BE2C (cell line): ENCODE measurements at regions not wholly inside any gene's neighbourhood (a gene's known extent, or its start where the extent isn't known, plus 50 kb on each side); places are given as distances from the start of the nearest gene placed in this dataset.

Source experiments
- DNase-seq: peaks from one replicate; pipeline ENCODE4 v3.0.0-alpha.2; 2020
- H3K27me3 ChIP-seq: fragments of 250-450 bp; sonication (Bioruptor Pico); 2 replicates; pipeline ENCODE4 v1.5.1; 2020; ENCODE audit warnings: mild to moderate bottlenecking
- H3K36me3 ChIP-seq: fragments of 250-450 bp; sonication (Bioruptor Pico); 2 replicates; pipeline ENCODE4 v1.5.1; 2020; ENCODE audit warnings: mild to moderate bottlenecking
- H3K4me1 ChIP-seq: fragments of 250-450 bp; sonication (Bioruptor Pico); 2 replicates; pipeline ENCODE4 v1.5.1; 2020
- H3K4me3 ChIP-seq: 2 replicates; pipeline ENCODE4 v1.5.1; 2011; ENCODE audit warnings: low read depth, low read length
- H3K9me3 ChIP-seq: fragments of 250-450 bp; sonication (Bioruptor Pico); 2 replicates; pipeline ENCODE4 v1.5.1; 2020
- CTCF ChIP-seq: IDR thresholded peaks from 2 replicates; pipeline ENCODE4 v1.5.1; 2012; ENCODE audit warnings: mild to moderate bottlenecking, low read depth, low read length

GRCh38 chr16:87241137-87241771 is 75.9 kb downstream of the C16orf95 start:
- Histone ChIP-seq H3K9me3 (no peaks in the 10 kb centered on the region), H3K4me3 (no peak overlapping the region), H3K4me1 (no peaks in the 10 kb centered on the region), H3K36me3 (no peaks in the 10 kb centered on the region), H3K27me3 (peaks cover 41% of the 10 kb centered on the region)
- TF ChIP-seq CTCF: no peak
- no peak for DNase-seq

GRCh38 chr16:87243478-87243877 is 73.7 kb downstream of the C16orf95 start:
- Histone ChIP-seq H3K9me3 (no peaks in the 10 kb centered on the region), H3K27me3 (peaks cover 46% of the 10 kb centered on the region), H3K36me3 (no peaks in the 10 kb centered on the region), H3K4me3 (no peak overlapping the region), H3K4me1 (no peaks in the 10 kb centered on the region)
- TF ChIP-seq CTCF: no peak
- no peak for DNase-seq

GRCh38 chr16:87244636-87245197 is 72.5 kb downstream of the C16orf95 start:
- Histone ChIP-seq H3K9me3 (no peaks in the 10 kb centered on the region), H3K4me1 (no peaks in the 10 kb centered on the region), H3K27me3 (peaks cover 46% of the 10 kb centered on the region), H3K4me3 (no peak overlapping the region), H3K36me3 (no peaks in the 10 kb centered on the region)
- TF ChIP-seq CTCF: no peak
- no peak for DNase-seq

GRCh38 chr16:87245511-87245910 is 71.7 kb downstream of the C16orf95 start:
- H3K4me1 ChIP-seq: no peaks in the 10 kb centered on the region
- H3K9me3 ChIP-seq: no peaks in the 10 kb centered on the region
- H3K36me3 ChIP-seq: no peaks in the 10 kb centered on the region
- no peak overlapping the region for H3K4me3 ChIP-seq
- DNase-seq: no peak
- H3K27me3 ChIP-seq: peaks cover 40% of the 10 kb centered on the region
- no peak for TF ChIP-seq CTCF

DNA sequence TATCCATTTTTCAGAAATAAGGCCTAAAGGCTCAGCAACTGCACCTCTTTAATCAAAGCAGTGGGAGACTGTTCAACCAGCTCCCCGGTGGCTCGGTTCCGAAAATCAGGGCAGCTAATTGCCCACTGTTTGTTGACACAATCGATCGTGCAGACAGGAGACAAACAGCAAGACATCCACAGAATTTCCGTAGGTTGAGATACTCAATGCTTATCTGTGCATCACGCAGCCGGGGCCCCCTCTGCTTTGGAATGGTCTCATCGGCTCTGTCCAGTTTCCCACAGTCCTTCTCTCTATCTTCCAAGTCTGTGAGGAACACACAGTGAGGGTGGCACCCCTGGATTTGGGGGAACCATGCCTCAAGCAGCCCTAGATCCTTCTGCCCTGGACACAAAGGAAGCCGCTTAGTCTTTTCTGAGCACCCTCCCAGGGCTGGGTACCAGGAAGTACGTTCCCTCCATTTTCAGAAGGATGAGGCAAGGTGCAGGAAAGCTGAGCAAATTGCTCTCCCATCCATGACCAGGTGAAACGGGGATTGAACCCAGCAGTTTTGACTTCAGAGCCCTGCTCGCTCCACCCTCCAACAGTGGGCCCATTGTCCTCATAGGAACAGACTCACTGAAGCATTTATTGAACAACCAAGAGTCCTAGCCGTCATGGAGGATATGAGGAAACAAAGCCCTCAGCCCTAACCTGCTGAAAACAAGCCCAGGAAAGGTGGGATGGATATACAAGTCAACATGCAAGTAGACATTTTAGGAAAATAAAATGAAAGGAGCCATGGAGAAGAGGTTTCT is 70.7 kb downstream of the C16orf95 start:
- Histone ChIP-seq H3K4me3 (no peak overlapping the region), H3K4me1 (no peaks in the 10 kb centered on the region), H3K9me3 (no peaks in the 10 kb centered on the region), H3K27me3 (peaks cover 36% of the 10 kb centered on the region), H3K36me3 (no peaks in the 10 kb centered on the region)
- TF ChIP-seq CTCF: no peak
- no peak for DNase-seq

- Histone ChIP-seq H3K27me3 (peaks cover 24% of the 10 kb centered on the region), H3K4me3 (no peak overlapping the region), H3K36me3 (no peaks in the 10 kb centered on the region), H3K4me1 (no peaks in the 10 kb centered on the region), H3K9me3 (no peaks in the 10 kb centered on the region)
- no peak for TF ChIP-seq CTCF
- DNase-seq: no peak
Measured at GRCh38 chr16:87248714-87249113, 68.5 kb downstream of the C16orf95 start.
